Trophoblast cell (in vitro differentiated cells and primary cell): ENCODE measurements at regions not wholly inside any gene's neighbourhood (a gene's known extent, or its start where the extent isn't known, plus 50 kb on each side); places are given as distances from the start of the nearest gene placed in this dataset.
A peak's percentile ranks its signal among the peaks of the same experiment; 100 is the strongest.

Experiments
- DNase-seq, 2 donors: peaks; one replicate each; pipeline ENCODE4 v3.0.0-alpha.2; 2016
- H2AFZ ChIP-seq: 2 replicates; pipeline ENCODE4 v1.6.1; 2013; ENCODE audit warnings: low read length, moderate library complexity, mild to moderate bottlenecking; ENCODE audit not compliant: insufficient read depth, poor library complexity
- H2AK5ac ChIP-seq: 2 replicates; pipeline ENCODE4 v1.6.1; 2013; ENCODE audit warnings: mild to moderate bottlenecking, low read length
- H2BK120ac ChIP-seq: 2 replicates; pipeline ENCODE4 v1.6.1; 2013; ENCODE audit warnings: low read length, mild to moderate bottlenecking, moderate library complexity; ENCODE audit not compliant: insufficient read depth, poor library complexity
- H2BK12ac ChIP-seq: 2 replicates; pipeline ENCODE4 v1.6.1; 2013; ENCODE audit warnings: mild to moderate bottlenecking, low read length, moderate library complexity
- H2BK5ac ChIP-seq: 2 replicates; pipeline ENCODE4 v1.6.1; 2013; ENCODE audit warnings: low read length, low read depth, moderate library complexity, mild to moderate bottlenecking; ENCODE audit not compliant: poor library complexity
- H3K14ac ChIP-seq: 2 replicates; pipeline ENCODE4 v1.6.1; 2013; ENCODE audit warnings: mild to moderate bottlenecking, low read length
- H3K18ac ChIP-seq: 2 replicates; pipeline ENCODE4 v1.6.1; 2013; ENCODE audit warnings: mild to moderate bottlenecking, low read length
- H3K23ac ChIP-seq: 2 replicates; pipeline ENCODE4 v1.6.1; 2013; ENCODE audit warnings: low read length
- H3K27ac ChIP-seq: 2 replicates; pipeline ENCODE4 v1.5.1; 2013; ENCODE audit warnings: low read depth, mild to moderate bottlenecking, inconsistent platforms, low read length, moderate library complexity
- H3K27me3 ChIP-seq: 2 replicates; pipeline ENCODE4 v1.6.1; 2013; ENCODE audit warnings: inconsistent platforms, mild to moderate bottlenecking, low read length, moderate library complexity; ENCODE audit not compliant: insufficient read depth
- H3K36me3 ChIP-seq, 2 experiments: 1 replicate in 1 of 2; 2 replicates in 1 of 2; pipeline ENCODE4 v1.6.1; 2013; ENCODE audit warnings: low read length in 2 of 2, mild to moderate bottlenecking in 2 of 2, moderate library complexity in 1 of 2; ENCODE audit not compliant: insufficient read depth in 2 of 2, control insufficient read depth in 1 of 2
- H3K4ac ChIP-seq: 2 replicates; pipeline ENCODE4 v1.6.1; 2013; ENCODE audit warnings: low read depth, mild to moderate bottlenecking, low read length, moderate library complexity
- H3K4me1 ChIP-seq, 2 experiments: 1 replicate in 1 of 2; 2 replicates in 1 of 2; pipeline ENCODE4 v1.6.1; 2013; ENCODE audit warnings: low read length in 2 of 2, mild to moderate bottlenecking in 2 of 2, moderate library complexity in 1 of 2; ENCODE audit not compliant: insufficient read depth in 2 of 2, control insufficient read depth in 1 of 2
- H3K4me2 ChIP-seq: 2 replicates; pipeline ENCODE4 v1.6.1; 2013; ENCODE audit warnings: inconsistent platforms, mild to moderate bottlenecking, low read length, moderate library complexity
- H3K4me3 ChIP-seq: 2 replicates; pipeline ENCODE4 v1.5.1; 2013; ENCODE audit warnings: mild to moderate bottlenecking, low read depth, low read length, inconsistent platforms
- H3K79me1 ChIP-seq: one replicate; pipeline ENCODE4 v1.6.1; 2013; ENCODE audit warnings: low read length
- H3K79me2 ChIP-seq: 2 replicates; pipeline ENCODE4 v1.6.1; 2013; ENCODE audit warnings: low read length, mild to moderate bottlenecking; ENCODE audit not compliant: control insufficient read depth, insufficient read depth, poor library complexity
- H3K9ac ChIP-seq: 2 replicates; pipeline ENCODE4 v1.6.1; 2013; ENCODE audit warnings: mild to moderate bottlenecking, low read length
- H3K9me3 ChIP-seq: 2 replicates; pipeline ENCODE4 v1.6.1; 2013; ENCODE audit warnings: low read depth, mild to moderate bottlenecking, control low read depth, inconsistent platforms, low read length; ENCODE audit not compliant: insufficient read depth
- H4K12ac ChIP-seq: 2 replicates; pipeline ENCODE4 v1.6.1; 2013; ENCODE audit warnings: low read depth, mild to moderate bottlenecking, low read length, moderate library complexity
- H4K8ac ChIP-seq: 2 replicates; pipeline ENCODE4 v1.6.1; 2013; ENCODE audit warnings: low read depth, mild to moderate bottlenecking, low read length, moderate library complexity
- H4K91ac ChIP-seq: one replicate; pipeline ENCODE4 v1.6.1; 2013; ENCODE audit warnings: low read depth, mild to moderate bottlenecking, low read length, moderate library complexity
- WGBS: extraction: QIAGEN DNeasy Blood & Tissue Kit; methylation state at CpG from one replicate; pipeline ENCODE4 v1.1.7; 2013; ENCODE audit warnings: missing lambda C conversion rate; ENCODE audit not compliant: insufficient read length, insufficient coverage; ENCODE audit errors: extremely low coverage; 5-methylcytosine and 5-hydroxymethylcytosine counted together

- H3K27me3 ChIP-seq: no peaks in the 10 kb centered on the region
- H3K9ac ChIP-seq: no peak overlapping the region
- no peak overlapping the region for H3K14ac ChIP-seq
- H4K91ac ChIP-seq: no peak overlapping the region
- H3K4ac ChIP-seq: no peak overlapping the region
- no peak overlapping the region for H4K12ac ChIP-seq
- WGBS: no CpG with 5 or more reads among the region's 4 CpGs
- H3K9me3 ChIP-seq: no peaks in the 10 kb centered on the region
- H3K79me2 ChIP-seq: no peaks in the 10 kb centered on the region
- H3K27ac ChIP-seq: no peak overlapping the region
- no peak for DNase-seq
- no peak overlapping the region for H2BK5ac ChIP-seq
- H3K4me1 ChIP-seq: peaks cover 8 to 17% of the 10 kb centered on the region in 2 experiments
- no peaks in the 10 kb centered on the region for H3K36me3 ChIP-seq
- no peak overlapping the region for H4K8ac ChIP-seq
- H2BK12ac ChIP-seq: no peak overlapping the region
- no peak overlapping the region for H3K18ac ChIP-seq
- H3K23ac ChIP-seq: no peak overlapping the region
- no peak overlapping the region for H3K4me3 ChIP-seq
- no peak overlapping the region for H3K4me2 ChIP-seq
- peaks cover 3% of the 10 kb centered on the region for H3K79me1 ChIP-seq
- no peak overlapping the region for H2AFZ ChIP-seq
- no peak overlapping the region for H2BK120ac ChIP-seq
- no peak overlapping the region for H2AK5ac ChIP-seq
Measured at GRCh38 chrX:39728025-39728424, 369.7 kb downstream of the BCOR start.

- H2AK5ac ChIP-seq: no peak overlapping the region
- WGBS: no CpG with 5 or more reads among the region's 6 CpGs
- no peaks in the 10 kb centered on the region for H3K79me2 ChIP-seq
- DNase-seq: no peak
- H3K4me1 ChIP-seq: peaks cover 8 to 17% of the 10 kb centered on the region in 2 experiments
- no peak overlapping the region for H3K4me3 ChIP-seq
- H2BK12ac ChIP-seq: no peak overlapping the region
- no peak overlapping the region for H4K12ac ChIP-seq
- H3K27me3 ChIP-seq: no peaks in the 10 kb centered on the region
- no peak overlapping the region for H3K27ac ChIP-seq
- no peak overlapping the region for H2BK120ac ChIP-seq
- no peak overlapping the region for H2AFZ ChIP-seq
- no peak overlapping the region for H3K23ac ChIP-seq
- no peaks in the 10 kb centered on the region for H3K36me3 ChIP-seq
- peaks cover 3% of the 10 kb centered on the region for H3K79me1 ChIP-seq
- no peak overlapping the region for H3K18ac ChIP-seq
- no peak overlapping the region for H3K14ac ChIP-seq
- no peak overlapping the region for H3K4ac ChIP-seq
- H3K4me2 ChIP-seq: no peak overlapping the region
- H3K9me3 ChIP-seq: no peaks in the 10 kb centered on the region
- no peak overlapping the region for H4K91ac ChIP-seq
- H4K8ac ChIP-seq: no peak overlapping the region
- H2BK5ac ChIP-seq: no peak overlapping the region
- no peak overlapping the region for H3K9ac ChIP-seq
Measured at GRCh38 chrX:39728852-39729598, 368.7 kb downstream of the BCOR start.

GRCh38 chrX:39729981-39730661 is 367.6 kb downstream of the BCOR start:
- peak in 1 of 2 donors; percentile 9 for DNase-seq
- peak overlapping the region; percentile 33 for H3K4me2 ChIP-seq
- WGBS: no CpG with 5 or more reads among the region's 21 CpGs
- H3K4me3 ChIP-seq: no peak overlapping the region
- H4K12ac ChIP-seq: no peak overlapping the region
- no peak overlapping the region for H3K27ac ChIP-seq
- no peaks in the 10 kb centered on the region for H3K36me3 ChIP-seq
- H3K18ac ChIP-seq: no peak overlapping the region
- no peaks in the 10 kb centered on the region for H3K27me3 ChIP-seq
- no peaks in the 10 kb centered on the region for H3K9me3 ChIP-seq
- H3K9ac ChIP-seq: no peak overlapping the region
- no peaks in the 10 kb centered on the region for H3K79me2 ChIP-seq
- H3K23ac ChIP-seq: no peak overlapping the region
- no peak overlapping the region for H2AFZ ChIP-seq
- no peak overlapping the region for H2AK5ac ChIP-seq
- no peak overlapping the region for H4K8ac ChIP-seq
- no peak overlapping the region for H2BK12ac ChIP-seq
- peaks cover 3% of the 10 kb centered on the region for H3K79me1 ChIP-seq
- peaks cover 8 to 17% of the 10 kb centered on the region in 2 experiments for H3K4me1 ChIP-seq
- H3K4ac ChIP-seq: no peak overlapping the region
- H2BK120ac ChIP-seq: no peak overlapping the region
- H4K91ac ChIP-seq: no peak overlapping the region
- no peak overlapping the region for H2BK5ac ChIP-seq
- H3K14ac ChIP-seq: no peak overlapping the region

GRCh38 chrX:39730662-39731329 is 367.0 kb downstream of the BCOR start:
- Histone ChIP-seq H3K23ac (no peak overlapping the region), H2BK12ac (peak overlapping the region; percentile 5), H4K8ac (no peak overlapping the region), H3K79me2 (no peaks in the 10 kb centered on the region), H3K4me1 (peaks cover 8 to 17% of the 10 kb centered on the region in 2 experiments), H2BK120ac (no peak overlapping the region), H3K4me3 (no peak overlapping the region), H4K91ac (peak overlapping the region; percentile 64), H3K14ac (no peak overlapping the region), H3K9ac (no peak overlapping the region), H3K27me3 (no peaks in the 10 kb centered on the region), H3K9me3 (no peaks in the 10 kb centered on the region), H2BK5ac (no peak overlapping the region), H2AFZ (no peak overlapping the region), H3K36me3 (no peaks in the 10 kb centered on the region), H3K18ac (no peak overlapping the region), H3K27ac (no peak overlapping the region), H2AK5ac (no peak overlapping the region), H4K12ac (no peak overlapping the region), H3K4ac (no peak overlapping the region), H3K79me1 (peaks cover 3% of the 10 kb centered on the region), H3K4me2 (peak overlapping the region; percentile 33)
- peak; percentile 43 to 66 for DNase-seq
- WGBS: no CpG with 5 or more reads among the region's 19 CpGs
